WTC11 (cell line): ENCODE measurements at regions not wholly inside any gene's neighbourhood (a gene's known extent, or its start where the extent isn't known, plus 50 kb on each side); places are given as distances from the start of the nearest gene placed in this dataset.

ENCODE experiments used
- ATAC-seq: fragments of 200-7000 bp; cut with Tn5 transposase; 2 replicates; pipeline ENCODE4 v1.10.0; 2021; ENCODE audit warnings: mild to moderate bottlenecking, moderate library complexity
- CTCF ChIA-PET: fragments of 300-600 bp; sonication (Branson Sonifier 250); formaldehyde crosslinking; loops from one replicate; lab custom pipeline; 2021; ENCODE audit warnings: antibody characterized with exemption; lab: Charles Lee
- POLR2A ChIA-PET: fragments of 350-600 bp; sonication (Branson Sonifier 250); formaldehyde crosslinking; loops from one replicate; lab custom pipeline; 2021; ENCODE audit warnings: antibody characterized with exemption; lab: Charles Lee
- DNase-seq: peaks from one replicate; pipeline ENCODE4 v3.0.0; 2021; ENCODE audit warnings: low spot score
- H3K27ac Mint-ChIP-seq: 2 replicates; pipeline ENCODE4 v1.8.0; 2021; ENCODE audit warnings: mixed read lengths
- H3K27me3 Mint-ChIP-seq: 2 replicates; pipeline ENCODE4 v1.8.0; 2021; ENCODE audit warnings: low read depth, mild to moderate bottlenecking, moderate library complexity, mixed read lengths
- H3K36me3 Mint-ChIP-seq: 2 replicates; pipeline ENCODE4 v1.8.0; 2021; ENCODE audit warnings: mixed read lengths
- H3K4me1 Mint-ChIP-seq: 2 replicates; pipeline ENCODE4 v1.8.0; 2022; ENCODE audit warnings: mixed read lengths
- H3K4me3 Mint-ChIP-seq: 2 replicates; pipeline ENCODE4 v1.8.0; 2021; ENCODE audit warnings: mild to moderate bottlenecking, moderate library complexity, mixed read lengths
- H3K9me3 Mint-ChIP-seq: 2 replicates; pipeline ENCODE4 v1.8.0; 2021; ENCODE audit warnings: mixed read lengths
- CBFB ChIP-seq: sonication (generic); formaldehyde crosslinking; IDR thresholded peaks from 2 replicates; pipeline ENCODE4 v1.8.1; 2022; ENCODE audit warnings: mild to moderate bottlenecking, low read depth, missing genetic modification reagents
- CREM ChIP-seq: sonication (generic); formaldehyde crosslinking; IDR thresholded peaks from 2 replicates; pipeline ENCODE4 v1.8.1; 2022; ENCODE audit warnings: mild to moderate bottlenecking, missing genetic modification reagents, moderate library complexity
- ELF4 ChIP-seq: sonication (generic); formaldehyde crosslinking; IDR thresholded peaks from 2 replicates; pipeline ENCODE4 v1.8.1; 2022; ENCODE audit warnings: low read depth, mild to moderate bottlenecking, moderate library complexity, missing genetic modification reagents
- HMGA2 ChIP-seq: fragments of 250-450 bp; sonication (Bioruptor Pico); IDR thresholded peaks from 2 replicates; pipeline ENCODE4 v1.4.0; 2021; ENCODE audit warnings: mild to moderate bottlenecking, moderate library complexity
- MXD4 ChIP-seq: fragments of 250-450 bp; sonication (Bioruptor Pico); IDR thresholded peaks from 2 replicates; pipeline ENCODE4 v1.8.0; 2021; ENCODE audit warnings: mild to moderate bottlenecking, moderate library complexity, borderline replicate concordance
- NR2C2 ChIP-seq: sonication (generic); formaldehyde crosslinking; IDR thresholded peaks from 2 replicates; pipeline ENCODE4 v1.8.0; 2022; ENCODE audit warnings: mild to moderate bottlenecking, missing genetic modification reagents
- OVOL2 ChIP-seq: fragments of 250-450 bp; sonication (Bioruptor Pico); IDR thresholded peaks from 2 replicates; pipeline ENCODE4 v1.9.0; 2021; ENCODE audit warnings: mild to moderate bottlenecking, borderline replicate concordance
- SMAD3 ChIP-seq: sonication (generic); formaldehyde crosslinking; IDR thresholded peaks from 2 replicates; pipeline ENCODE4 v1.8.0; 2022; ENCODE audit warnings: missing genetic modification reagents, mild to moderate bottlenecking, borderline replicate concordance
- SP1 ChIP-seq: sonication (generic); formaldehyde crosslinking; conservative IDR thresholded peaks from 2 replicates; pipeline ENCODE4 v1.8.1; 2022; ENCODE audit warnings: missing genetic modification reagents
- TEAD4 ChIP-seq: sonication (generic); formaldehyde crosslinking; IDR thresholded peaks from 2 replicates; pipeline ENCODE4 v1.8.0; 2022; ENCODE audit warnings: mild to moderate bottlenecking, missing genetic modification reagents
- ZNF138 ChIP-seq: sonication (generic); formaldehyde crosslinking; conservative IDR thresholded peaks from 2 replicates; pipeline ENCODE4 v1.8.1; 2022; ENCODE audit warnings: mild to moderate bottlenecking, moderate library complexity, missing genetic modification reagents
- TF ChIP-seq, protein P1 (sequence below): sonication (generic); formaldehyde crosslinking; IDR thresholded peaks from 2 replicates; pipeline ENCODE4 v1.8.0; 2023; ENCODE audit warnings: missing genetic modification reagents
- TF ChIP-seq, protein P2 (sequence below): fragments of 250-450 bp; sonication (Bioruptor Pico); IDR thresholded peaks from 2 replicates; pipeline ENCODE4 v1.9.0; 2021; ENCODE audit warnings: mild to moderate bottlenecking
- TF ChIP-seq, protein P3 (sequence below): sonication (generic); formaldehyde crosslinking; IDR thresholded peaks from 2 replicates; pipeline ENCODE4 v1.8.1; 2023; ENCODE audit warnings: mild to moderate bottlenecking, missing genetic modification reagents
- TF ChIP-seq, protein P4 (sequence below): sonication (generic); formaldehyde crosslinking; IDR thresholded peaks from 2 replicates; pipeline ENCODE4 v1.8.1; 2022; ENCODE audit warnings: low read depth, mild to moderate bottlenecking, moderate library complexity, missing genetic modification reagents, borderline replicate concordance
- TF ChIP-seq, protein P5 (sequence below): sonication (generic); formaldehyde crosslinking; conservative IDR thresholded peaks from 2 replicates; pipeline ENCODE4 v1.8.1; 2023; ENCODE audit warnings: mild to moderate bottlenecking, low read depth, missing genetic modification reagents, moderate library complexity
- TF ChIP-seq, protein P6 (sequence below): fragments of 250-450 bp; sonication (Bioruptor Pico); IDR thresholded peaks from 2 replicates; pipeline ENCODE4 v1.9.0; 2021; ENCODE audit warnings: mild to moderate bottlenecking
- TF ChIP-seq, protein P7 (sequence below): sonication (generic); formaldehyde crosslinking; IDR thresholded peaks from 2 replicates; pipeline ENCODE4 v1.8.0; 2022; ENCODE audit warnings: mild to moderate bottlenecking, missing genetic modification reagents
- TF ChIP-seq, protein P8 (sequence below): fragments of 250-450 bp; sonication (Bioruptor Pico); IDR thresholded peaks from 2 replicates; pipeline ENCODE4 v1.9.0; 2021; ENCODE audit warnings: moderate library complexity, mild to moderate bottlenecking, inconsistent platforms, borderline replicate concordance
- TF ChIP-seq, protein P9 (sequence below): sonication (generic); formaldehyde crosslinking; IDR thresholded peaks from 2 replicates; pipeline ENCODE4 v1.8.1; 2023; ENCODE audit warnings: mild to moderate bottlenecking, missing genetic modification reagents

DNA sequence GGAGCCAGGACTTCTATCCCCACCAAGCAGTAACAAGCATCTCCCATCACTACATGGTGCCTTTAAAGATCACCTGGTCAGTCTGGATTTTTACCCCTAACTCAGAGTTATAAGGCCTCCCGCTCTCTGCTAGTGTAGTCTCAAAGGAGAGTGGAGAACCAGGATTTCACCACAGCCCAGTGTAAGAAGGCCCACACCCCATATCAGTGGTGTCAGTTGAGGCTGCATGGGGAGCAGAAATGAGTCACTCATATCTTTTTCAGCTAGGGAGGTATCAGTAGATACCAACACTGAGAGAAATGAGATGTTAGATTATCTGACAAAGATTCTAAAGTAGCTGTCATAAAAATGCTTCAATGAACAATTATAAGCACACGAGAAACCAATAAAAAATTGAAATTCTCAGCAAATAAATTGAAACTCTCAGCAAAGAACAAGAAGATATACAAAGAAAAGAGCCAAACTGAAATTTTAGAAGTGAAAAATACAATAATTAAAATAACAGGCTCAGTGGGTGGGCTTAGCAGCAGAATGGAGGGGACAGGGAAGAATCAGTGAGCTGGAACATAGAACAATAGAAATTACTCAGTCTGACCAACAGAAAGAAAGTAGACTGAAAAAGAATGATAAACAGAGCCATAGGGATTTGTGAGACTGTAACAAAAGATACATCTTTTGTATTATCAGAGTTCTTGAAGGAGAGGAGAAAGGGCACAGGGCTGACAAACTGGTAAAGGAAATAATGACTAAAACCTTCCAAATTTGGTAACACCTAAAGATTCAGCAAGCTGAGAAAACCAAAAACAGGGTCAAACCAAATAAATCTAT lies 257.7 kb downstream of the ANAPC1 start:
- TF ChIP-seq, protein P1, sequence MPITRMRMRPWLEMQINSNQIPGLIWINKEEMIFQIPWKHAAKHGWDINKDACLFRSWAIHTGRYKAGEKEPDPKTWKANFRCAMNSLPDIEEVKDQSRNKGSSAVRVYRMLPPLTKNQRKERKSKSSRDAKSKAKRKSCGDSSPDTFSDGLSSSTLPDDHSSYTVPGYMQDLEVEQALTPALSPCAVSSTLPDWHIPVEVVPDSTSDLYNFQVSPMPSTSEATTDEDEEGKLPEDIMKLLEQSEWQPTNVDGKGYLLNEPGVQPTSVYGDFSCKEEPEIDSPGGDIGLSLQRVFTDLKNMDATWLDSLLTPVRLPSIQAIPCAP (CRISPR knock-in tag), result no peak
- TF ChIP-seq ELF4 (CRISPR knock-in tag), result no peak
- no peak for TF ChIP-seq OVOL2 (CRISPR knock-in tag)
- TF ChIP-seq, protein P2, sequence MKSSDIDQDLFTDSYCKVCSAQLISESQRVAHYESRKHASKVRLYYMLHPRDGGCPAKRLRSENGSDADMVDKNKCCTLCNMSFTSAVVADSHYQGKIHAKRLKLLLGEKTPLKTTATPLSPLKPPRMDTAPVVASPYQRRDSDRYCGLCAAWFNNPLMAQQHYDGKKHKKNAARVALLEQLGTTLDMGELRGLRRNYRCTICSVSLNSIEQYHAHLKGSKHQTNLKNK, result no peak
- TF ChIP-seq TEAD4 (CRISPR knock-in tag), result no peak
- TF ChIP-seq, protein P3, sequence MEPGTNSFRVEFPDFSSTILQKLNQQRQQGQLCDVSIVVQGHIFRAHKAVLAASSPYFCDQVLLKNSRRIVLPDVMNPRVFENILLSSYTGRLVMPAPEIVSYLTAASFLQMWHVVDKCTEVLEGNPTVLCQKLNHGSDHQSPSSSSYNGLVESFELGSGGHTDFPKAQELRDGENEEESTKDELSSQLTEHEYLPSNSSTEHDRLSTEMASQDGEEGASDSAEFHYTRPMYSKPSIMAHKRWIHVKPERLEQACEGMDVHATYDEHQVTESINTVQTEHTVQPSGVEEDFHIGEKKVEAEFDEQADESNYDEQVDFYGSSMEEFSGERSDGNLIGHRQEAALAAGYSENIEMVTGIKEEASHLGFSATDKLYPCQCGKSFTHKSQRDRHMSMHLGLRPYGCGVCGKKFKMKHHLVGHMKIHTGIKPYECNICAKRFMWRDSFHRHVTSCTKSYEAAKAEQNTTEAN (CRISPR knock-in tag), result no peak
- TF ChIP-seq, protein P4, sequence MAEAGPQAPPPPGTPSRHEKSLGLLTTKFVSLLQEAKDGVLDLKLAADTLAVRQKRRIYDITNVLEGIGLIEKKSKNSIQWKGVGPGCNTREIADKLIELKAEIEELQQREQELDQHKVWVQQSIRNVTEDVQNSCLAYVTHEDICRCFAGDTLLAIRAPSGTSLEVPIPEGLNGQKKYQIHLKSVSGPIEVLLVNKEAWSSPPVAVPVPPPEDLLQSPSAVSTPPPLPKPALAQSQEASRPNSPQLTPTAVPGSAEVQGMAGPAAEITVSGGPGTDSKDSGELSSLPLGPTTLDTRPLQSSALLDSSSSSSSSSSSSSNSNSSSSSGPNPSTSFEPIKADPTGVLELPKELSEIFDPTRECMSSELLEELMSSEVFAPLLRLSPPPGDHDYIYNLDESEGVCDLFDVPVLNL (CRISPR knock-in tag), result no peak
- TF ChIP-seq, protein P5, sequence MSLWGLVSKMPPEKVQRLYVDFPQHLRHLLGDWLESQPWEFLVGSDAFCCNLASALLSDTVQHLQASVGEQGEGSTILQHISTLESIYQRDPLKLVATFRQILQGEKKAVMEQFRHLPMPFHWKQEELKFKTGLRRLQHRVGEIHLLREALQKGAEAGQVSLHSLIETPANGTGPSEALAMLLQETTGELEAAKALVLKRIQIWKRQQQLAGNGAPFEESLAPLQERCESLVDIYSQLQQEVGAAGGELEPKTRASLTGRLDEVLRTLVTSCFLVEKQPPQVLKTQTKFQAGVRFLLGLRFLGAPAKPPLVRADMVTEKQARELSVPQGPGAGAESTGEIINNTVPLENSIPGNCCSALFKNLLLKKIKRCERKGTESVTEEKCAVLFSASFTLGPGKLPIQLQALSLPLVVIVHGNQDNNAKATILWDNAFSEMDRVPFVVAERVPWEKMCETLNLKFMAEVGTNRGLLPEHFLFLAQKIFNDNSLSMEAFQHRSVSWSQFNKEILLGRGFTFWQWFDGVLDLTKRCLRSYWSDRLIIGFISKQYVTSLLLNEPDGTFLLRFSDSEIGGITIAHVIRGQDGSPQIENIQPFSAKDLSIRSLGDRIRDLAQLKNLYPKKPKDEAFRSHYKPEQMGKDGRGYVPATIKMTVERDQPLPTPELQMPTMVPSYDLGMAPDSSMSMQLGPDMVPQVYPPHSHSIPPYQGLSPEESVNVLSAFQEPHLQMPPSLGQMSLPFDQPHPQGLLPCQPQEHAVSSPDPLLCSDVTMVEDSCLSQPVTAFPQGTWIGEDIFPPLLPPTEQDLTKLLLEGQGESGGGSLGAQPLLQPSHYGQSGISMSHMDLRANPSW (CRISPR knock-in tag), result no peak
- TF ChIP-seq MXD4, result no peak
- TF ChIP-seq SMAD3, result no peak
- no peak for TF ChIP-seq SP1
- no peak for TF ChIP-seq NR2C2 (CRISPR knock-in tag)
- TF ChIP-seq CBFB (CRISPR knock-in tag), result no peak
- no peak for TF ChIP-seq CREM (CRISPR knock-in tag)
- TF ChIP-seq, protein P6, sequence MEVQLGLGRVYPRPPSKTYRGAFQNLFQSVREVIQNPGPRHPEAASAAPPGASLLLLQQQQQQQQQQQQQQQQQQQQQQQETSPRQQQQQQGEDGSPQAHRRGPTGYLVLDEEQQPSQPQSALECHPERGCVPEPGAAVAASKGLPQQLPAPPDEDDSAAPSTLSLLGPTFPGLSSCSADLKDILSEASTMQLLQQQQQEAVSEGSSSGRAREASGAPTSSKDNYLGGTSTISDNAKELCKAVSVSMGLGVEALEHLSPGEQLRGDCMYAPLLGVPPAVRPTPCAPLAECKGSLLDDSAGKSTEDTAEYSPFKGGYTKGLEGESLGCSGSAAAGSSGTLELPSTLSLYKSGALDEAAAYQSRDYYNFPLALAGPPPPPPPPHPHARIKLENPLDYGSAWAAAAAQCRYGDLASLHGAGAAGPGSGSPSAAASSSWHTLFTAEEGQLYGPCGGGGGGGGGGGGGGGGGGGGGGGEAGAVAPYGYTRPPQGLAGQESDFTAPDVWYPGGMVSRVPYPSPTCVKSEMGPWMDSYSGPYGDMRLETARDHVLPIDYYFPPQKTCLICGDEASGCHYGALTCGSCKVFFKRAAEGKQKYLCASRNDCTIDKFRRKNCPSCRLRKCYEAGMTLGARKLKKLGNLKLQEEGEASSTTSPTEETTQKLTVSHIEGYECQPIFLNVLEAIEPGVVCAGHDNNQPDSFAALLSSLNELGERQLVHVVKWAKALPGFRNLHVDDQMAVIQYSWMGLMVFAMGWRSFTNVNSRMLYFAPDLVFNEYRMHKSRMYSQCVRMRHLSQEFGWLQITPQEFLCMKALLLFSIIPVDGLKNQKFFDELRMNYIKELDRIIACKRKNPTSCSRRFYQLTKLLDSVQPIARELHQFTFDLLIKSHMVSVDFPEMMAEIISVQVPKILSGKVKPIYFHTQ (CRISPR knock-in tag), result no peak
- no peak for TF ChIP-seq HMGA2
- TF ChIP-seq, protein P7, sequence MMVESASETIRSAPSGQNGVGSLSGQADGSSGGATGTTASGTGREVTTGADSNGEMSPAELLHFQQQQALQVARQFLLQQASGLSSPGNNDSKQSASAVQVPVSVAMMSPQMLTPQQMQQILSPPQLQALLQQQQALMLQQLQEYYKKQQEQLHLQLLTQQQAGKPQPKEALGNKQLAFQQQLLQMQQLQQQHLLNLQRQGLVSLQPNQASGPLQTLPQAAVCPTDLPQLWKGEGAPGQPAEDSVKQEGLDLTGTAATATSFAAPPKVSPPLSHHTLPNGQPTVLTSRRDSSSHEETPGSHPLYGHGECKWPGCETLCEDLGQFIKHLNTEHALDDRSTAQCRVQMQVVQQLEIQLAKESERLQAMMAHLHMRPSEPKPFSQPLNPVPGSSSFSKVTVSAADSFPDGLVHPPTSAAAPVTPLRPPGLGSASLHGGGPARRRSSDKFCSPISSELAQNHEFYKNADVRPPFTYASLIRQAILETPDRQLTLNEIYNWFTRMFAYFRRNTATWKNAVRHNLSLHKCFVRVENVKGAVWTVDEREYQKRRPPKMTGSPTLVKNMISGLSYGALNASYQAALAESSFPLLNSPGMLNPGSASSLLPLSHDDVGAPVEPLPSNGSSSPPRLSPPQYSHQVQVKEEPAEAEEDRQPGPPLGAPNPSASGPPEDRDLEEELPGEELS (CRISPR knock-in tag), result no peak
- no peak for TF ChIP-seq ZNF138 (CRISPR knock-in tag)
- TF ChIP-seq, protein P8, sequence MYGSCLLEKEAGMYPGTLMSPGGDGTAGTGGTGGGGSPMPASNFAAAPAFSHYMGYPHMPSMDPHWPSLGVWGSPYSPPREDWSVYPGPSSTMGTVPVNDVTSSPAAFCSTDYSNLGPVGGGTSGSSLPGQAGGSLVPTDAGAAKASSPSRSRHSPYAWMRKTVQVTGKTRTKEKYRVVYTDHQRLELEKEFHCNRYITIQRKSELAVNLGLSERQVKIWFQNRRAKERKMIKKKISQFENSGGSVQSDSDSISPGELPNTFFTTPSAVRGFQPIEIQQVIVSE (CRISPR knock-in tag), result no peak
- TF ChIP-seq, protein P9, sequence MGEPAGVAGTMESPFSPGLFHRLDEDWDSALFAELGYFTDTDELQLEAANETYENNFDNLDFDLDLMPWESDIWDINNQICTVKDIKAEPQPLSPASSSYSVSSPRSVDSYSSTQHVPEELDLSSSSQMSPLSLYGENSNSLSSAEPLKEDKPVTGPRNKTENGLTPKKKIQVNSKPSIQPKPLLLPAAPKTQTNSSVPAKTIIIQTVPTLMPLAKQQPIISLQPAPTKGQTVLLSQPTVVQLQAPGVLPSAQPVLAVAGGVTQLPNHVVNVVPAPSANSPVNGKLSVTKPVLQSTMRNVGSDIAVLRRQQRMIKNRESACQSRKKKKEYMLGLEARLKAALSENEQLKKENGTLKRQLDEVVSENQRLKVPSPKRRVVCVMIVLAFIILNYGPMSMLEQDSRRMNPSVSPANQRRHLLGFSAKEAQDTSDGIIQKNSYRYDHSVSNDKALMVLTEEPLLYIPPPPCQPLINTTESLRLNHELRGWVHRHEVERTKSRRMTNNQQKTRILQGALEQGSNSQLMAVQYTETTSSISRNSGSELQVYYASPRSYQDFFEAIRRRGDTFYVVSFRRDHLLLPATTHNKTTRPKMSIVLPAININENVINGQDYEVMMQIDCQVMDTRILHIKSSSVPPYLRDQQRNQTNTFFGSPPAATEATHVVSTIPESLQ, result no peak
- ChIA-PET CTCF (no interaction called here), POLR2A (no interaction called here)
- Mint-ChIP-seq H3K27ac (no peak overlapping the region), H3K4me1 (no peaks in the 10 kb centered on the region), H3K9me3 (peaks cover 42% of the 10 kb centered on the region), H3K4me3 (no peak overlapping the region), H3K36me3 (peaks cover 21% of the 10 kb centered on the region), H3K27me3 (no peaks in the 10 kb centered on the region)
- ATAC-seq, result no peak
- no peak for DNase-seq
